GM12878 (cell line): ENCODE measurements at regions not wholly inside any gene's neighbourhood (a gene's known extent, or its start where the extent isn't known, plus 50 kb on each side); places are given as distances from the start of the nearest gene placed in this dataset.

Source experiments
- ATAC-seq: fragments of 200-7000 bp; cut with Tn5 transposase; 3 replicates; pipeline ENCODE4 v1.9.1; 2020; ENCODE audit warnings: mild to moderate bottlenecking, moderate library complexity
- BruUV-seq: library from RNA; stranded (reverse); fragments of 400-500 nt; replicated peaks from 2 replicates; lab custom pipeline; 2021; lab: Mats Ljungman, UMichigan
- CTCF ChIA-PET: fragments of 300-600 bp; sonication (Branson Sonifier 250); formaldehyde crosslinking; extraction: SDS; loops from one replicate; lab custom pipeline; 2021; ENCODE audit warnings: inconsistent platforms; lab: Yijun Ruan, JAX
- POLR2A ChIA-PET: fragments of 350-600 bp; formaldehyde crosslinking; extraction: SDS; loops from one replicate; lab custom pipeline; 2021; ENCODE audit warnings: inconsistent platforms; lab: Charles Lee
- RAD21 ChIA-PET: fragments of 300-600 bp; sonication (Branson Sonifier 250); formaldehyde crosslinking; loops from one replicate; lab custom pipeline; 2023; ENCODE audit warnings: antibody characterized with exemption; ENCODE audit not compliant: unreplicated experiment; lab: Charles Lee
- SMC1A ChIA-PET: fragments of 300-600 bp; sonication (Branson Sonifier 250); formaldehyde crosslinking; loops from one replicate; lab custom pipeline; 2023; ENCODE audit not compliant: unreplicated experiment, uncharacterized antibody; lab: Charles Lee
- DNase-seq: peaks from one replicate; pipeline ENCODE4 v3.0.0-alpha.2; 2011; ENCODE audit warnings: low read depth, low spot score
- FAIRE-seq: peaks from 3 replicates; lab custom pipeline; 2011; peaks lifted over from hg19 to GRCh38; lab: Jason Lieb, UNC
- H2AFZ ChIP-seq: 2 replicates; pipeline ENCODE4 v1.6.0; 2011; ENCODE audit warnings: low read depth, low read length, control low read depth; ENCODE audit not compliant: control insufficient read depth
- H3K27ac ChIP-seq: 2 replicates; pipeline ENCODE4 v1.5.1; 2011; ENCODE audit warnings: control low read depth; ENCODE audit not compliant: control insufficient read depth, insufficient read depth
- H3K27me3 ChIP-seq, 2 experiments: replicated peaks in 1 of 2; 2 replicates each; pipeline versions ENCODE4 v1.6.0 to v1.6.1; 2011; ENCODE audit warnings: low read length in 1 of 2; ENCODE audit not compliant: control insufficient read depth in 2 of 2, insufficient read depth in 2 of 2
- H3K36me3 ChIP-seq, 2 experiments: 2 replicates each; pipeline ENCODE4 v1.5.1; 2011; ENCODE audit warnings: low read length in 1 of 2; ENCODE audit not compliant: control insufficient read depth in 2 of 2, insufficient read depth in 2 of 2
- H3K4me1 ChIP-seq: 2 replicates; pipeline ENCODE4 v1.6.1; 2011; ENCODE audit warnings: mild to moderate bottlenecking, low read length, moderate library complexity, mixed read lengths; ENCODE audit not compliant: control insufficient read depth, insufficient read depth
- H3K4me2 ChIP-seq: 2 replicates; pipeline ENCODE4 v1.6.0; 2011; ENCODE audit warnings: control low read depth; ENCODE audit not compliant: control insufficient read depth, insufficient read depth
- H3K4me3 ChIP-seq: fragments of 200-600 bp; sonication (generic); 2 replicates; pipeline ENCODE4 v1.5.1; 2016
- H3K79me2 ChIP-seq: 2 replicates; pipeline ENCODE4 v1.6.0; 2011; ENCODE audit warnings: low read length; ENCODE audit not compliant: control insufficient read depth, insufficient read depth
- H3K9ac ChIP-seq: 2 replicates; pipeline ENCODE4 v1.8.0; 2011; ENCODE audit warnings: low read length, control low read depth, mixed read lengths; ENCODE audit not compliant: control insufficient read depth, insufficient read depth
- H3K9me3 ChIP-seq: replicated peaks from 3 replicates; pipeline ENCODE4 v1.5.1; 2011; ENCODE audit warnings: mild to moderate bottlenecking, low read length; ENCODE audit not compliant: control insufficient read depth, insufficient read depth
- H4K20me1 ChIP-seq: 2 replicates; pipeline ENCODE4 v1.6.0; 2011; ENCODE audit not compliant: control insufficient read depth, insufficient read depth
- BHLHE40 ChIP-seq, 2 experiments: fragments of 450-650 bp in 1 of 2; IDR thresholded peaks; 2 replicates each; pipeline ENCODE4 v1.6.1; 2011 to 2017; ENCODE audit warnings: low read depth in 2 of 2, borderline replicate concordance in 1 of 2, improper control_type of control experiment in 1 of 2, low read length in 1 of 2, mild to moderate bottlenecking in 1 of 2
- ESRRA ChIP-seq: IDR thresholded peaks from 2 replicates; pipeline ENCODE4 v1.6.1; 2012; ENCODE audit warnings: mild to moderate bottlenecking, low read length, improper control_type of control experiment
- KDM1A ChIP-seq: fragments of 200-600 bp; sonication (generic); IDR thresholded peaks from 2 replicates; pipeline ENCODE4 v1.6.1; 2016; ENCODE audit warnings: borderline replicate concordance
- NFYB ChIP-seq: IDR thresholded peaks from 2 replicates; pipeline ENCODE4 v1.6.1; 2011; ENCODE audit warnings: low read depth, mild to moderate bottlenecking, low read length, improper control_type of control experiment, moderate library complexity; ENCODE audit not compliant: insufficient read depth
- PRDM15 ChIP-seq: fragments of 450-650 bp; formaldehyde crosslinking; IDR thresholded peaks from 2 replicates; pipeline ENCODE4 v1.4.0; 2020; ENCODE audit warnings: mild to moderate bottlenecking, moderate library complexity
- RELB ChIP-seq: fragments of 450-650 bp; IDR thresholded peaks from 2 replicates; pipeline ENCODE4 v1.6.1; 2017; ENCODE audit warnings: low read depth, mild to moderate bottlenecking, moderate library complexity
- SIX5 ChIP-seq: IDR thresholded peaks from 2 replicates; pipeline ENCODE4 v1.6.1; 2011; ENCODE audit warnings: mild to moderate bottlenecking, low read depth, low read length, moderate library complexity; ENCODE audit not compliant: severe bottlenecking
- SREBF1 ChIP-seq: IDR thresholded peaks from 2 replicates; pipeline ENCODE4 v1.6.1; 2012; ENCODE audit warnings: mild to moderate bottlenecking, low read length
- TCF12 ChIP-seq: IDR thresholded peaks from 2 replicates; pipeline ENCODE4 v1.6.1; 2011; ENCODE audit warnings: low read depth, mild to moderate bottlenecking, low read length
- ZNF274 ChIP-seq: IDR thresholded peaks from one replicate; pipeline ENCODE4 v1.8.0; 2011; ENCODE audit not compliant: insufficient read length, insufficient read depth
- ZSCAN29 ChIP-seq: fragments of 450-650 bp; IDR thresholded peaks from 2 replicates; pipeline ENCODE4 v1.6.1; 2017; ENCODE audit warnings: mild to moderate bottlenecking, moderate library complexity
- ZZZ3 ChIP-seq: IDR thresholded peaks from 2 replicates; pipeline ENCODE4 v1.6.1; 2011; ENCODE audit warnings: low read depth; ENCODE audit not compliant: control insufficient read depth, insufficient read length
- WGBS: methylation state at CpG from one replicate; pipeline ENCODE4 v1.1.6; 2016; ENCODE audit warnings: low lambda C conversion rate; ENCODE audit not compliant: insufficient replicate concordance, insufficient coverage; ENCODE audit errors: missing lambda C conversion rate; 5-methylcytosine and 5-hydroxymethylcytosine counted together
- in situ Hi-C: fragments of 300-500 bp; cut with MboI; formaldehyde crosslinking; loops from 9 replicates; pipeline ENCODE4 v1.14.3; 2018; ENCODE audit warnings: mixed read lengths
- intact Hi-C: fragments of 100-400 bp; cut with micrococcal nuclease; formaldehyde crosslinking; loops from one replicate; pipeline ENCODE4 v1.14.2; 2022; ENCODE audit not compliant: unreplicated experiment

GRCh38 chr22:48882636-48883200 lies 945.0 kb downstream of the BRD1 start:
- FAIRE-seq (no peak), ATAC-seq (no peak), DNase-seq (no peak)
- H4K20me1 ChIP-seq = no peaks in the 10 kb centered on the region
- H3K27me3 ChIP-seq = no peaks in the 10 kb centered on the region
- no peaks in the 10 kb centered on the region for H3K4me1 ChIP-seq
- no peak overlapping the region for H3K4me3 ChIP-seq
- ChIA-PET POLR2A (no interaction called here), SMC1A (no interaction called here), RAD21 (no interaction called here), CTCF (no interaction called here)
- whole genome bisulfite sequencing = 38% methylated on average over 16 of the region's 17 CpGs
- H3K4me2 ChIP-seq = no peak overlapping the region
- in situ Hi-C loops (no loop called here), intact Hi-C loops (no loop called here)
- H2AFZ ChIP-seq = no peak overlapping the region
- H3K9ac ChIP-seq = no peak overlapping the region
- TF ChIP-seq SREBF1 (no peak), ZSCAN29 (no peak), ZNF274 (no peak), TCF12 (no peak)
- H3K36me3 ChIP-seq = no peaks in the 10 kb centered on the region
- H3K9me3 ChIP-seq = peaks cover 4% of the 10 kb centered on the region; the same call in 2 of the 3 replicates
- no TSS peak for BruUV-seq
- no peak overlapping the region for H3K27ac ChIP-seq
- H3K79me2 ChIP-seq = no peaks in the 10 kb centered on the region

- in situ Hi-C loops = no loop called here
- RAD21 ChIA-PET = no interaction called here
- FAIRE-seq (no peak), DNase-seq (no peak), ATAC-seq (no peak)
- H3K4me1 ChIP-seq = no peaks in the 10 kb centered on the region
- H3K4me2 ChIP-seq = no peak overlapping the region
- POLR2A ChIA-PET = no interaction called here
- no peak overlapping the region for H3K27ac ChIP-seq
- H2AFZ ChIP-seq = no peak overlapping the region
- BruUV-seq = no TSS peak
- 88% methylated on average over 21 of the region's 22 CpGs for WGBS
- no peaks in the 10 kb centered on the region for H4K20me1 ChIP-seq
- SMC1A ChIA-PET = no interaction called here
- no peaks in the 10 kb centered on the region for H3K36me3 ChIP-seq
- no peaks in the 10 kb centered on the region for H3K27me3 ChIP-seq
- intact Hi-C loops = no loop called here
- CTCF ChIA-PET = no interaction called here
- no peak overlapping the region for H3K9ac ChIP-seq
- H3K79me2 ChIP-seq = no peaks in the 10 kb centered on the region
- H3K4me3 ChIP-seq = no peak overlapping the region
- peaks cover 4% of the 10 kb centered on the region; the same call in 2 of the 3 replicates for H3K9me3 ChIP-seq
- no peak for TF ChIP-seq SIX5
- no peak for TF ChIP-seq ZNF274
- no peak for TF ChIP-seq NFYB
- no peak for TF ChIP-seq RELB
- TF ChIP-seq PRDM15 = no peak
- TF ChIP-seq BHLHE40 (IDR thresholded peaks at IDR 0.05; ENCODE audit: borderline replicate concordance in 1 of 2, low read depth in 2 of 2, low read length in 1 of 2) = no peak
- TF ChIP-seq KDM1A = no peak
- TF ChIP-seq ESRRA = no peak
- no peak for TF ChIP-seq ZZZ3
Measured at GRCh38 chr22:48881326-48881980, 946.2 kb downstream of the BRD1 start.
